GM12892 (cell line): ENCODE measurements at regions not wholly inside any gene's neighbourhood (a gene's known extent, or its start where the extent isn't known, plus 50 kb on each side); places are given as distances from the start of the nearest gene placed in this dataset.

Experiments
- POLR2A ChIP-seq: IDR thresholded peaks from 2 replicates; pipeline ENCODE4 v1.6.1; 2011; ENCODE audit warnings: low read depth, low read length, control low read depth
- POLR2AphosphoS5 ChIP-seq: IDR thresholded peaks from 2 replicates; pipeline ENCODE4 v1.6.1; 2011; ENCODE audit warnings: low read depth, low read length, control low read depth
- TAF1 ChIP-seq: IDR thresholded peaks from 2 replicates; pipeline ENCODE4 v1.6.1; 2011; ENCODE audit warnings: low read depth, mild to moderate bottlenecking, control low read depth, low read length, borderline replicate concordance

DNA sequence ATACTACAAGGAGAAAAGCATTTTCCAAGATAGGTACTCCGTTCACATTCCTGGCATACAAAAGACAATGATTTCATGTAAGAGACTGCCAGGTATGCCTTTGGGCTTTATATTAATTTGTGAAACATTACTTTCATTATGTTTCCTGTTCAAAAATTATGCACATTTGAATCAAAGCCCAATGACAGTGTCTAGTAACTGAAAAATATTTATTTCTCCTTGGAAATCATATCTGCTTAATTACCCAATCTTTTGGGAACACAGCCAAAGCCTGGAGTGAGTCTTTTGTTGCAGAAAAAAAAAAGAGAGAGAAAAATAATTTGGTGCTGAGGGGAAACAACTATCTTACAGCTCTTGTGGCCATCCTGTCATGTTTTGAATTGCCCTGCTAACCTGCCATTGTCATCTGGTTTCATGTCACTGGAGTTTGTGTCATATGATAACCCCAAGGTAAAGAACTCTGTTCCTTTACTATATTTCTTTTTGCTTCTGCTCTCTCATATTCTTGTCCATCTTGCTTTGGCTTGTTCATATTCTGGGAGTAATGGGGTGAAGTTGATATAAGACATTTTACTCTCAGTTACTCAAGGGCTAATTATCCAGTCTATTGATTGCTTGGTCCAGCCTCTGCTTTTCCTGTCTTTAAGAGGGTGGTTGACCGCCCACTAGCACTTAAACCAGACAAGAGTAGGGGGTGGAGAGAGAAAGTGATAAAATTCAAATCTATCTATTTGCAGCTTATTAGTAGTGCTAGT is 238.3 kb upstream of the NUDT12 start:
- TF ChIP-seq POLR2AphosphoS5, result no peak
- no peak for TF ChIP-seq TAF1
- no peak for TF ChIP-seq POLR2A
